DMS53 (cell line): ENCODE measurements at regions not wholly inside any gene's neighbourhood (a gene's known extent, or its start where the extent isn't known, plus 50 kb on each side); places are given as distances from the start of the nearest gene placed in this dataset.

ENCODE experiments used
- DNase-seq: peaks from one replicate; lab custom pipeline; 2025; lab: John Stamatoyannopoulos, UW

DNA sequence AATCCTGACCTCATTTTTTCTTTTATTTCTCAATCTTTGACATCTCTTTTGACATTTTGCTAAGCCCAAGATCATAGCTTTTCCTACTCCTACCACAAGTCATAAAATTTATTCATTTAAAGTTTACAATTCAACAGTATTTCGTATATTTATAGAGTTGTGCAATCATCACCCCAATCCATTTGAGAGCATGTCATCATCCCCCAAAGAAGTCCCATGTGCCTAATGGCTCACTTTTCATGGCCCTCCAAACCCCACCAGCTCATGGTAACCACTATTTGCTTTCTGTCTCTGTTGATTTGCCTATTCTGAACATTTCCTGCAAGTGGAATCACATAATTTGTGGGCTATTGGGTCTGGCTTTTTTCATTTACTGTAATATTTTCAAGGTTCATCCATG lies 52.5 kb upstream of the GLI3 start:
- DNase-seq: no peak
